Ishikawa (cell line): ENCODE measurements at regions not wholly inside any gene's neighbourhood (a gene's known extent, or its start where the extent isn't known, plus 50 kb on each side); places are given as distances from the start of the nearest gene placed in this dataset.

Source experiments
- CEBPB ChIP-seq: IDR thresholded peaks from 2 replicates; pipeline ENCODE4 v1.6.1; 2012
- CREB1 ChIP-seq: IDR thresholded peaks from 2 replicates; pipeline ENCODE4 v1.6.1; 2012; ENCODE audit warnings: low read depth
- EP300 ChIP-seq: IDR thresholded peaks from 2 replicates; pipeline ENCODE4 v1.6.1; 2012; ENCODE audit warnings: borderline replicate concordance
- FOXM1 ChIP-seq: IDR thresholded peaks from 2 replicates; pipeline ENCODE4 v1.6.1; 2012; ENCODE audit warnings: low read depth, borderline replicate concordance
- NFIC ChIP-seq: IDR thresholded peaks from 2 replicates; pipeline ENCODE4 v1.6.1; 2012
- RAD21 ChIP-seq: IDR thresholded peaks from 2 replicates; pipeline ENCODE4 v1.6.1; 2012; ENCODE audit warnings: low read depth
- REST ChIP-seq: IDR thresholded peaks from 2 replicates; pipeline ENCODE4 v1.6.1; 2012; ENCODE audit warnings: low read depth, mild to moderate bottlenecking
- TAF1 ChIP-seq: IDR thresholded peaks from 2 replicates; pipeline ENCODE4 v1.6.1; 2012; ENCODE audit warnings: low read depth, mild to moderate bottlenecking
- TCF12 ChIP-seq: IDR thresholded peaks from 2 replicates; pipeline ENCODE4 v1.6.1; 2012; ENCODE audit warnings: low read depth
- YY1 ChIP-seq: IDR thresholded peaks from 2 replicates; pipeline ENCODE4 v1.6.1; 2012; ENCODE audit warnings: low read depth
- ZBTB7A ChIP-seq: IDR thresholded peaks from 2 replicates; pipeline ENCODE4 v1.6.1; 2012; ENCODE audit warnings: low read depth

DNA sequence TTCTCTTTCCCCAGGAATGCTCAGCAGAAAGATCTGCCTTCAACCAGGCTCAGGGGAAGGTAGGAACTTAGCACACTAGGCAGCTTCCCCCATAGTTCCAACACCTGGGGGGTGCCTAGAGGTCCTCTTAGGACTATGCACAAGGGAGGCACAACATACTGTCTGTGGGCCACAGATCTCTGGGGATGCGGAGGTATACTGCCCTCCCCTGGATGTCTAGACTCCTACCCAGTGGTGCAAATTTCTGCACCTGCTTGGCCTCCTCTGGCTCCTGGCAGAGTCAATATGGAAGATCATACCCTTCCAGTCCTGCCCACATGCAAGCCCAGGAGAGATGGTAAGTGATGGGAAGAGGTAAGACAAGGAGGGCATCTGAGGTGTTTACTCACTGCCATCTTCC is 247.5 kb upstream of the DAPK1 start:
- no peak for TF ChIP-seq TAF1
- no peak for TF ChIP-seq CREB1
- TF ChIP-seq CEBPB, result no peak
- no peak for TF ChIP-seq ZBTB7A
- no peak for TF ChIP-seq YY1
- TF ChIP-seq EP300, result no peak
- no peak for TF ChIP-seq NFIC
- no peak for TF ChIP-seq RAD21
- TF ChIP-seq TCF12, result no peak
- TF ChIP-seq REST, result no peak
- TF ChIP-seq FOXM1, result no peak
